ENCODE measurements at regions not wholly inside any gene's neighbourhood (a gene's known extent, or its start where the extent isn't known, plus 50 kb on each side); places are given as distances from the start of the nearest gene placed in this dataset.
"Not testable (repeated sequence)": the region's sequence is repeated elsewhere in the genome, so short reads cannot be mapped to it uniquely, and the experiment has no call there.

DNA sequence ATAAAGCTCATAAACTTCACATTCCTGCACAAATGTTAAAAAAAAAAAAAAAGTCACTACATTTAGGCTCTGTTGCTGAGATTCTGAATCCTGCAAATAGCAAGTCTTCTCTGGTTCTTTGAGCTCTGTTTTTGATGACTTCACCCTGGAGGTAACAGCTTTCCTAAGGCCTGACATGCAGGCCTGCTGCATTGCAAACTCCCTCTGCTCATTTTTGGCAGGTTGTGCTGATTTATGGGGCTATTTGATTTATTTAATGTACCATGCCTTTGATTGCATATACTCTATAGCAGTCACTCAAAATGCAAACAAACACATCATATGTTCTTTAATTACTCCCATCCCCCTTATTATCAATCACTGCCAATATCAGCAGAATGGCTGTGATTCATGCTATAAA lies 416.1 kb upstream of the IZUMO3 start:
- in situ Hi-C loops (cut with HindIII; ENCODE audit: low pct_ligation_motif_present, low pct_unique_long_range_greater_than_20kb, low sequenced_read_pairs): no loop called here
- no peak for DNase-seq

GRCh38 chr9:24953070-24953469 lies 407.4 kb upstream of the IZUMO3 start:
- in situ Hi-C loops (cut with HindIII; ENCODE audit: low pct_ligation_motif_present, low pct_unique_long_range_greater_than_20kb, low sequenced_read_pairs): no loop called here
- DNase-seq: no peak

DNA sequence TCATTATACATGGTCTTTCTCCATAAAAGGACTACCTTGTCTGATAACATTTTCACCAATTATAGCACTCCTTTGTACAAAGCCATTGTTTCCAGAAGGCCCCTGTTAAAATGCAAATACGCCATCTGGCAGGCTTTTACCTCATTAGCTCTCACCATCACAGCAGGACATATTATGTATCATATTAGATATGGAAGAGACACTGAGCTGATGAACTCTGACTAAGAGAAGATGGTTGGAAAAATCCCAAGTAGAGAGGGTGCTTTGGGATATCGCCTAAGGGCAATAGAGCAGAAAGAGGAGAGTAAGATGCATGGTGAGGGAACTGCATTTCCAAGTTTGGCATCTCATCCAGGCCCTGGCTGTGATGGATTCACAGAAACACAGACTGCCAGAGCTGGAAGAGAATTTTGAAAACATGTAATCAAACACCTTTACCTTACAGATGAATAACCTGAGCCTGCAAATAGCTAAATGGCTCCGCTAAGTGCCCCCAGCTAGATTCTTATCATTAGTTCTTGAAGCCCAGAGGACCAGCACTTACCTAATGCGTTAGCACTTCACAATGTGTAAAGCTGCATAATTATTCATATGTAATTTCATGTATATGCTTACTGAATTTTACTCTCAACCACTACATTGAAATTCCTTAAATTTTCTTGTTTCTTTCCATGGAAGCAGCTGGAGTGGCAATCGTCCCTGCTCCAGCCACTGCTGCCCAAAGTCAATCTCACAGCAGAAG lies 393.6 kb upstream of the IZUMO3 start:
- in situ Hi-C loops (cut with HindIII; ENCODE audit: low pct_ligation_motif_present, low pct_unique_long_range_greater_than_20kb, low sequenced_read_pairs): no loop called here
- DNase-seq: no peak

DNA sequence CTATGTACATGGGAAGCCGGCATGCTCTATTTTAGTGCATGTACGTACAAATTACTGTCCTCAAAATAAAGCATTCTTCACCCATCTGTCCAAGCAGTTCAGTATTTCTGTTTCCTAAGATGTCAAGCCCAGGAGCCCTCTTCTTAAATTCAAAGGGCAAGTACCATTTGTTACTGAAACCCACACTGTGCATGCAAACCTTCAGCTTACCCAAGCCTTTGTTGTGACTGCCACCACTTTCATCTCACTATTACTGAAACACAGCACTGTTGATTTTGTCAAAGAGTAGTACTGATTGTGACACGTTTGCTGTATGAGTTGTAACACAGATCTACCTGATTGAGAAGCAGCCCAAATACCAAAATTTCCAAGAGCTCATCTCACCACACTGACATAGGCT lies 390.4 kb upstream of the IZUMO3 start:
- no peak for DNase-seq
- in situ Hi-C loops (cut with HindIII; ENCODE audit: low pct_ligation_motif_present, low pct_unique_long_range_greater_than_20kb, low sequenced_read_pairs): no loop called here

GRCh38 chr9:24932785-24933184 lies 387.1 kb upstream of the IZUMO3 start:
- DNase-seq: no peak
- in situ Hi-C loops (cut with HindIII; ENCODE audit: low pct_ligation_motif_present, low pct_unique_long_range_greater_than_20kb, low sequenced_read_pairs): no loop called here

DNA sequence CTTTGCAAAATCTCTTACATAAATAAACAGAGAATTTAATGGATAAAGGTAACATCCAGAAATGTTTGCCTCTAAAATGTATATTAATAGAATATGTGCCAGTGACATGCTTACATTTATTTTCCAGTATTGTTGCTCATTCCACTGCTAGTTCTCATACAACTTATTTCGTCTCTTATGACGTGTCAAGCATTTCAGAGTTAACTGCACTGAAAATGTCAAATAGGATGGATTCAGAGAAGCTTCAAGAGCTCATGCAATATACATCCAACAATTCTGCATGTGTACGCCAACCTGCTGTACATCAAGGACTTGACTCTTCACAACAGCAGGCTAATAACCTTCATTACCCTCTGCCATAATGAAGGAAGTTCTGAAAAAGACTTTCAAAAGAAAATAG lies 386.2 kb upstream of the IZUMO3 start:
- DNase-seq: no peak

DNA sequence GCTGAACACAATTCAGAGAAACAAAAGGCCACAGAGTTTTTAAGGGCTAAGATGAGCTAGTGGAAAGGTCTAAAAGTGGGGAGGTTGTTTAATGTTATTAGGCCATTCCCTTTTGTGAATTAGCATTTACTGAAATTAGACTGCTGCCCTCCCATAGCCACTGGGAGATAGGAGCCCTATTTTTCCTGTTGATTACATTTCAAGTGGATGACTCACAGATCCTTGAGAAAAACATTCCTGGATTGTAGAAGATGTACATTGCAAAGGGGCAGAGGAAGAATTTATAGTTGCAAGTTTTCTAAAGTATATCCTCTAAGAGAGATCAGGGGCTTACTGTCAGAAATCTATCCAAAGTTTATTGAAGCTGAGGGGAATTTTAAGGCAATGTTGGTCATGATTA lies 367.1 kb upstream of the IZUMO3 start:
- peak; percentile 5 for DNase-seq
- in situ Hi-C loops (cut with HindIII; ENCODE audit: low pct_ligation_motif_present, low pct_unique_long_range_greater_than_20kb, low sequenced_read_pairs): no loop called here

More for the DNA sequence above, 386.2 kb upstream of the IZUMO3 start:
- in situ Hi-C loops (cut with HindIII; ENCODE audit: low pct_ligation_motif_present, low pct_unique_long_range_greater_than_20kb, low sequenced_read_pairs): no loop called here

GRCh38 chr9:24901319-24901718 lies 355.6 kb upstream of the IZUMO3 start:
- in situ Hi-C loops (cut with HindIII; ENCODE audit: low pct_ligation_motif_present, low pct_unique_long_range_greater_than_20kb, low sequenced_read_pairs): no loop called here
- no peak for DNase-seq

- in situ Hi-C loops (cut with HindIII; ENCODE audit: low pct_ligation_motif_present, low pct_unique_long_range_greater_than_20kb, low sequenced_read_pairs): no loop called here
- no peak for DNase-seq
Observed at GRCh38 chr9:24900179-24900578, 354.5 kb upstream of the IZUMO3 start.

DNA sequence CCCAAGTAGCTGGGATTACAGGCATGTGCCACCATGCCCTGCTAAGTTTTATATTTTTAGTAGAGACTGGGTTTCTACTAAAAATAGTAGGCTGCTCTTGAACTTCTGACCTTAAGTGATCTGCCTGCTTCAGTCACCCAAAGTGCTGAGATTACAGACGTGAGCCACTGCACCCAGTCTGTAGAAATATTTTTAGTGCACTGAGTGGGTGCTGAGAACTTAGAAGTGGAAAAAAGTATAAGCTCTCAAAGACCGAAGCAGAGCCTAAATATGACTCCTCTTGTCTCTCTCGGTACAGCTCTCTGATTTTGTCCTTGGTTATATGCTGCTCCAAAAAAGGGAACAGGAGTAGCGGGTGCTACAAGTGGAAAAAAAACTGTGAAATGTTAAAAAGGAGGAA lies 353.8 kb upstream of the IZUMO3 start:
- DNase-seq: no peak
- in situ Hi-C loops (cut with HindIII; ENCODE audit: low pct_ligation_motif_present, low pct_unique_long_range_greater_than_20kb, low sequenced_read_pairs): no loop called here

GRCh38 chr9:24897826-24898225 lies 352.1 kb upstream of the IZUMO3 start:
- in situ Hi-C loops (cut with HindIII; ENCODE audit: low pct_ligation_motif_present, low pct_unique_long_range_greater_than_20kb, low sequenced_read_pairs): no loop called here
- no peak for DNase-seq

- in situ Hi-C loops (cut with HindIII; ENCODE audit: low pct_ligation_motif_present, low pct_unique_long_range_greater_than_20kb, low sequenced_read_pairs): no loop called here
- DNase-seq: no peak
Observed at GRCh38 chr9:24881361-24881760, 335.7 kb upstream of the IZUMO3 start.

- no peak for DNase-seq
- in situ Hi-C loops (cut with HindIII; ENCODE audit: low pct_ligation_motif_present, low pct_unique_long_range_greater_than_20kb, low sequenced_read_pairs): no loop called here
Observed at GRCh38 chr9:24879591-24879990, 333.9 kb upstream of the IZUMO3 start.

DNA sequence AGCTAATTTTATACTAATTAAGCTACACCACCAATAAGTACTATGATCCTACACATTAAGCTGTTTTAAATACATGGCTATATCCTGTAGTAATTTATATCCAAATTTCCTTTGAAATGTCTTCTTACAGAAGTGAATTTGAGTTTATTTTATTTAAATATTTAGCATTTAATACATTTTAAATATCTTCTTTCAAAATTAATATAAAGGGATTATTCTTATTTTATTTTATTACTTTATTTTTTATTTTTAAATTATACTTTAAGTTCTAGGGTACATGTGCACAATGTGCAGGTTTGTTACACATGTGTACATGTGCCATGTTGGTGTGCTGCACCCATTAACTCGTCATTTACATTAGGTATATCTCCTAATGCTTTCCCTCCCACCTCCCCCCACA lies 310.9 kb upstream of the IZUMO3 start:
- in situ Hi-C loops (cut with HindIII; ENCODE audit: low pct_ligation_motif_present, low pct_unique_long_range_greater_than_20kb, low sequenced_read_pairs); DNase-seq: not testable (repeated sequence)

DNA sequence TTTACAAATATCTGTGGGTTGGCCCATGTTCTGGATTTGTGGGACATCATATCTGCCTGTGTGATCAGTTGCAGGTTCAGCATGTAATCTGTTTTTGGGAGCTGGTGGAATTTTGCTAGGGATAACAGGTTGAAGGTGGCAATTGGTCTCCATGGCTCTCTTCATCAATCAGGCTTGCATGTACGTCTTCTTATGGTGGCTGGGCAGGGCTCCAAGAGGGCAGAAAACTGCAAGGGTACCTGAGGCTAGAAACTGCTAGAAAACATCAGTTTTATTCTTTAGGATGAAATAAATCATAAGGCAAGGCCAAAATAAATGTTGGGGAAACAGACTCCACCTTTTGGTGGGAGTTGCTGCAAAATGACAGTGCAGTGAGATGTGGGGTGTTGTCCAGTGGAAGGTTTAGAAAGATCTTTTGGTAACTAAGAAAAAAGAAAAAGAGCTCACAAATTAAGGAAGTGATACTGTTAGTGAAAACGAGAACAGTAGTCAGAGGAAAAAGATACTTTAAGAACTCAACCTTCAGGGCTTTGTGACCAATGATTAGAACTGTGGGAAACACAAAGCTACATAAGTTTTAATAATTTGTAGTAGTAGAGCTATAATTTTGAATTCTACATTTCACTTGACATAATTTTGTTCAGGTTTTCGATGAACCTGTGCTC lies 300.7 kb upstream of the IZUMO3 start:
- DNase-seq: no peak
- in situ Hi-C loops (cut with HindIII; ENCODE audit: low pct_ligation_motif_present, low pct_unique_long_range_greater_than_20kb, low sequenced_read_pairs): no loop called here

DNA sequence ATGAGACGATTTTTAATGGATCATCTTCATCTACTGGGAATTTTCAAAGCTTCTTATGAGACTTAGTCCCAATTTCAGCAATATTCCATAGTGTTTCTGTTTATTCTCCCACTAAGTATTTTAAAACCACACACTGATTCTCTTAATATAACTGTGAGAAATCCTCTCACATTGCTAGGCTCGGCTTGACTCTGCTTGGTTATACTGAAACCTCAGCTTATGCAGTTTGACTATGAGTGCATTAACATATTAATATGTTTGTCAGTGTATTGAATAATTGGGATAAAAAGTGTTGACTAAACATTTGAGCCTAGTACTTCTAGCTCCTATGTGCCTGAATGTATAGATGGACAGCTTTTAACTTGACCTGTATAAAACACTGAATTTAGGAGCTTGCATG lies 298.5 kb upstream of the IZUMO3 start:
- in situ Hi-C loops (cut with HindIII; ENCODE audit: low pct_ligation_motif_present, low pct_unique_long_range_greater_than_20kb, low sequenced_read_pairs): no loop called here
- DNase-seq: no peak

- no peak for DNase-seq
- in situ Hi-C loops (cut with HindIII; ENCODE audit: low pct_ligation_motif_present, low pct_unique_long_range_greater_than_20kb, low sequenced_read_pairs): no loop called here
Observed at GRCh38 chr9:24841993-24842392, 296.3 kb upstream of the IZUMO3 start.

- in situ Hi-C loops (cut with HindIII; ENCODE audit: low pct_ligation_motif_present, low pct_unique_long_range_greater_than_20kb, low sequenced_read_pairs): no loop called here
Observed at GRCh38 chr9:24832307-24832706, 286.6 kb upstream of the IZUMO3 start.

DNA sequence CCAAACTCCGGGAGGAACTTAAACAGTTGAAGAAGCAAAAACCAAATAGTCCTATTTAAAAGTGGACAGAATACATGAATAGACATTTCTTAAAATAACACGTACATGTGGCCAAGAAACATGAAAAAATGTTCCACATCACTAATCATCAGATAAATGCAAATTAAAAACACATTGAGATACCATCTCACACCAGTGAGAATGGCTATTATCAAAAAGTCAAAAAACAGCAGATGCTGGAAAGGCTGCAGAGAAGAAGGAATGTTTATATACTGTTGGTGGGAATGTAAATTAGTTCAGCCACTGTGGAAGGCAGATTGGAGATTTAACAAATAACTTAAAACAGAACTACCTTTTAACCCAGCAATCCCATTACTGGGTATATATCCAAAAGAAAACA lies 283.0 kb upstream of the IZUMO3 start:
- in situ Hi-C loops (cut with HindIII; ENCODE audit: low pct_ligation_motif_present, low pct_unique_long_range_greater_than_20kb, low sequenced_read_pairs): no loop called here
- no peak for DNase-seq

More at GRCh38 chr9:24832307-24832706, 286.6 kb upstream of the IZUMO3 start:
- peak; percentile 16 for DNase-seq

- in situ Hi-C loops (cut with HindIII; ENCODE audit: low pct_ligation_motif_present, low pct_unique_long_range_greater_than_20kb, low sequenced_read_pairs): no loop called here
- DNase-seq: no peak
Observed at GRCh38 chr9:24824607-24825006, 278.9 kb upstream of the IZUMO3 start.
